Calu3 (cell line): ENCODE measurements at regions not wholly inside any gene's neighbourhood (a gene's known extent, or its start where the extent isn't known, plus 50 kb on each side); places are given as distances from the start of the nearest gene placed in this dataset.
A peak's percentile ranks its signal among the peaks of the same experiment; 100 is the strongest.

ENCODE experiments used
- BruUV-seq: library from RNA; stranded (reverse); fragments of 400-500 nt; replicated peaks from 2 replicates; lab custom pipeline; 2021; lab: Mats Ljungman, UMichigan
- CTCF ChIA-PET: fragments of 300-600 bp; sonication (Branson Sonifier 250); formaldehyde crosslinking; loops from one replicate; lab custom pipeline; 2022; ENCODE audit warnings: antibody characterized with exemption; lab: Charles Lee
- DNase-seq: peaks from one replicate; pipeline ENCODE4 v3.0.0; 2022
- H3K27ac Mint-ChIP-seq: one replicate; pipeline ENCODE4 v1.8.0; 2022; ENCODE audit warnings: mixed read lengths; ENCODE audit not compliant: unreplicated experiment
- H3K27me3 Mint-ChIP-seq: one replicate; pipeline ENCODE4 v1.8.0; 2022; ENCODE audit warnings: mixed read lengths; ENCODE audit not compliant: unreplicated experiment
- H3K36me3 Mint-ChIP-seq: one replicate; pipeline ENCODE4 v1.8.0; 2022; ENCODE audit warnings: mild to moderate bottlenecking, moderate library complexity, mixed read lengths; ENCODE audit not compliant: insufficient read depth, unreplicated experiment
- H3K4me1 Mint-ChIP-seq: one replicate; pipeline ENCODE4 v1.8.0; 2022; ENCODE audit warnings: mild to moderate bottlenecking, low read depth, mixed read lengths; ENCODE audit not compliant: unreplicated experiment
- H3K4me3 Mint-ChIP-seq: one replicate; pipeline ENCODE4 v1.8.0; 2022; ENCODE audit warnings: mild to moderate bottlenecking, low read depth, moderate library complexity, mixed read lengths; ENCODE audit not compliant: unreplicated experiment
- H3K9me3 Mint-ChIP-seq: one replicate; pipeline ENCODE4 v1.8.0; 2022; ENCODE audit warnings: low read depth, mixed read lengths; ENCODE audit not compliant: unreplicated experiment
- CTCF ChIP-seq: fragments of 200-600 bp; IDR thresholded peaks from one replicate; pipeline ENCODE4 v1.8.0; 2022; ENCODE audit warnings: antibody characterized with exemption; ENCODE audit not compliant: unreplicated experiment
- intact Hi-C: fragments of 100-400 bp; cut with micrococcal nuclease; formaldehyde crosslinking; loops from one replicate; pipeline ENCODE4 v1.10.0; 2022; ENCODE audit not compliant: unreplicated experiment

- H3K9me3 Mint-ChIP-seq = no peaks in the 10 kb centered on the region
- peak; percentile 22 for DNase-seq
- peak overlapping the region; percentile 62 for H3K4me3 Mint-ChIP-seq
- H3K27ac Mint-ChIP-seq = no peak overlapping the region
- intact Hi-C loops = no loop called here
- H3K27me3 Mint-ChIP-seq = peaks cover 25% of the 10 kb centered on the region
- no peak for TF ChIP-seq CTCF
- peaks cover 8% of the 10 kb centered on the region for H3K4me1 Mint-ChIP-seq
- CTCF ChIA-PET = no interaction called here
- BruUV-seq = no TSS peak
- no peaks in the 10 kb centered on the region for H3K36me3 Mint-ChIP-seq
These were observed 367.9 kb upstream of the PROK2 start for GRCh38 chr3:72152551-72153476.

DNA sequence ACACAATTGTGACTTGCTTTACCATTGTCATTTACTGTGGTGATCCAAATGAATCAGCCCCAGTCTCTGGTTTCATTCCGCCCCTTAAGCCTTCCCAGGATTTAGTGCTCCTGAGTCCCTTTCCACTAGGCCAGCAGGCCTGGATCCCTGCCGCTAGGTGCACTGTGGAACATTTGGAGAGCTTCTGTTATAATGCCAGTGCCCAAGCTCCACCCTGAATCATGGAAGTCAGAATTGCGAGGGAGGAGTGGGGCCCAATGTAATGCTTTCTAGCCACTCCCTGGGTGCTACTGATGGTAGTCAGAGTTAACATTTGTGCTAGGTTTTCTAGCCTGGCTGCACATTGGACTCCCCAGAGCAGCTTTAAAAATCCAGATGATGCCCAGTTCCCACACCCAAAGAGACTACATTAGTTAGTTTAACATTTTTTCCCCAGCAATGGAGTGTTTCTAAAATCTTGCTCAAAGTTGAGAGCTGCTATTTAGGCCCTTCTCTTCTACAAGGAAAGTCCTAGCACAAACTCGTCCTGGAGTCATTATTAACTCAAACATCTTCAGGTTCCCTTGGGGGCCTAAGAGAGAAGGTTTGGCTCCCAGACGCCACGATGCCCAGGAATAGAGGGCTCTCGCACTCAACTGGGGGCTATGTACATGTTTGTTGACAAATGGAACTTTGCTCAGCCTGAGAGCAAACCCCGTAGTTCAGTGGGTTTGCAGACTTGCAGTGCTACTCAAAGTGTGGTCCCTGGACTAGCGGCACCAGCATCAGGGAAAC lies 366.7 kb upstream of the PROK2 start:
- Mint-ChIP-seq H3K27me3 (peaks cover 13% of the 10 kb centered on the region), H3K27ac (no peak overlapping the region), H3K9me3 (no peaks in the 10 kb centered on the region), H3K4me1 (peaks cover 8% of the 10 kb centered on the region), H3K36me3 (no peaks in the 10 kb centered on the region), H3K4me3 (no peak overlapping the region)
- CTCF ChIA-PET = interaction anchor here (0.5 kb wide), 1 partner anchor 196 kb away, joined by 3 read pairs; no protein-coding TSS in a partner anchor
- no peak for DNase-seq
- TF ChIP-seq CTCF = no peak
- intact Hi-C loops = no loop called here
- no TSS peak for BruUV-seq

DNA sequence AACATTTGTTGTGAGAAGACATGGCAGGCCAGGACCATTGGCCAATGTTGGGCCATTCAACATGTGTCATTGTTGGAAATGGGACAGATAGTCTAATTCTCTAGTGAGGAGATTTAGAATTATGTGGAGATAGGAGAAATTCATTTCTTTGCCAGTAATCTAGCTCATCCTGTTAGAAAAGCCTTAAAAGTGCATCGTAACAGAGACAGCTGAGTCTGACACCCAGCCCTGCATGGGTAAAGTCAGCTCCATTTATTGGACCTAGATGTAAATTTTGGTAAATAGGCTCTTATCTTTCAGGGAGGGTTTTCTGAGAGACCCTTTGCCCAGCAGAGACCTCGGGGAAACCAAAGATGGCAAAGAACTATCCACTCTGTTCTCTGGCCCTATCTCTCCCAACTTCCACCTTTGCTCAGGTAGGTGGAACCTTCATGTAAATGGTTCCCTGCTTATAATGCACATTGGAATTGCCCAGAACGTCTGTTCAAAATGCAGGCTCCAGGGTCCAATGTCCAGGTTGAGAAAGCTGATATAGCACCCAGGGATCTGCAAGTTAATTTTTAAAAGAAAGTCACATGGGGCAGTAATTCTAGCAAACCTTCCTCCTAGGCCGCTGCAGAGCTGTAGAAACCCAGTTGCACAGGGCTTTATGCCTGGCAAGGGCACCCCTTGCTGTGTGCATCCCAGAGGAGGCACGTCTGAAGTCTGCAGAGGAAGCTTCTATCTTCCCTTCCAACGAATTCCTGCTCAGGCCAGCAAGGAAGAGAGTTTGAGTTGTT lies 365.9 kb upstream of the PROK2 start:
- H3K36me3 Mint-ChIP-seq = no peaks in the 10 kb centered on the region
- peak; percentile 29 for DNase-seq
- no TSS peak for BruUV-seq
- H3K27ac Mint-ChIP-seq = no peak overlapping the region
- CTCF ChIA-PET = interaction anchor here (0.5 to 1.5 kb wide), 2 partner anchors 10 to 197 kb away, joined by 3 read pairs; no protein-coding TSS in a partner anchor
- H3K4me1 Mint-ChIP-seq = peaks cover 8% of the 10 kb centered on the region
- peaks cover 7% of the 10 kb centered on the region for H3K27me3 Mint-ChIP-seq
- no peaks in the 10 kb centered on the region for H3K9me3 Mint-ChIP-seq
- H3K4me3 Mint-ChIP-seq = no peak overlapping the region
- no peak for TF ChIP-seq CTCF
- intact Hi-C loops = no loop called here
